ENCODE measurements at regions not wholly inside any gene's neighbourhood (a gene's known extent, or its start where the extent isn't known, plus 50 kb on each side); places are given as distances from the start of the nearest gene placed in this dataset.

DNA sequence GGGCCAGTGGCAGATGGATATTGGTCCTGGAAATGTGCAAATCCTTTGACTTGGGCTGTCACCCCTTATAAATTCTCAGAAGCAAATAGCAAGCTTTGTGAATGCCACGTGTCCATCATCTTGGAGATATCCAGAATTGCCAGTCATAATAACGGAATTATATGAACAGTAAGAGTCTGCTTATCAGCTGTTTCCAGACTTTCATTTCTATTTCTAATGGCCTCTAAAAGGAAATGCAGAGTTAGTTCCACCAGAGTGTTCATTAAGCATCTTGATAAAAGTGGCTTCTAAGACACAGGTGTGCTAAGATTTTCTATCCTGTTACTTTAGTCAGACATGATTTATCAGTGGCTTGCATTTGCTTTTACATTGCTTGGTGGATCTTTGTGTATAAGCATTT, 87.4 kb downstream of the RAMP3 start:
- H3K9me3 ChIP-seq (ENCODE audit: low read depth), result no peaks in the 10 kb centered on the region
- no peaks in the 10 kb centered on the region for H3K36me3 ChIP-seq
- no peaks in the 10 kb centered on the region for H3K79me2 ChIP-seq (ENCODE audit: low read depth)
- DNase-seq (ENCODE audit: low spot score), result no peak
- Mint-ChIP-seq H3K36me3 (no peaks in the 10 kb centered on the region), H3K4me1 (peaks cover 20% of the 10 kb centered on the region), H3K27ac (no peak overlapping the region), H3K4me3 (no peak overlapping the region), H3K9me3 (peaks cover 4% of the 10 kb centered on the region), H3K27me3 (ENCODE audit: insufficient read depth, low read depth) (peaks cover 5% of the 10 kb centered on the region)
- H3K4me3 ChIP-seq, result no peak overlapping the region
- TF ChIP-seq, protein P1, sequence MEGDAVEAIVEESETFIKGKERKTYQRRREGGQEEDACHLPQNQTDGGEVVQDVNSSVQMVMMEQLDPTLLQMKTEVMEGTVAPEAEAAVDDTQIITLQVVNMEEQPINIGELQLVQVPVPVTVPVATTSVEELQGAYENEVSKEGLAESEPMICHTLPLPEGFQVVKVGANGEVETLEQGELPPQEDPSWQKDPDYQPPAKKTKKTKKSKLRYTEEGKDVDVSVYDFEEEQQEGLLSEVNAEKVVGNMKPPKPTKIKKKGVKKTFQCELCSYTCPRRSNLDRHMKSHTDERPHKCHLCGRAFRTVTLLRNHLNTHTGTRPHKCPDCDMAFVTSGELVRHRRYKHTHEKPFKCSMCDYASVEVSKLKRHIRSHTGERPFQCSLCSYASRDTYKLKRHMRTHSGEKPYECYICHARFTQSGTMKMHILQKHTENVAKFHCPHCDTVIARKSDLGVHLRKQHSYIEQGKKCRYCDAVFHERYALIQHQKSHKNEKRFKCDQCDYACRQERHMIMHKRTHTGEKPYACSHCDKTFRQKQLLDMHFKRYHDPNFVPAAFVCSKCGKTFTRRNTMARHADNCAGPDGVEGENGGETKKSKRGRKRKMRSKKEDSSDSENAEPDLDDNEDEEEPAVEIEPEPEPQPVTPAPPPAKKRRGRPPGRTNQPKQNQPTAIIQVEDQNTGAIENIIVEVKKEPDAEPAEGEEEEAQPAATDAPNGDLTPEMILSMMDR (IDR thresholded peaks at IDR 0.05), result no peak
- TF ChIP-seq EZH2 (IDR thresholded peaks at IDR 0.05), result no peak
- no peak for TF ChIP-seq EZH2phosphoT487 (IDR thresholded peaks at IDR 0.05)
- H3K27ac ChIP-seq, result no peak overlapping the region
- H3K9ac ChIP-seq, result no peak overlapping the region
- H3K4me1 ChIP-seq, result no peaks in the 10 kb centered on the region
- H3F3A ChIP-seq (ENCODE audit: low read depth), result no peaks in the 10 kb centered on the region
- no peak overlapping the region for H2AFZ ChIP-seq (replicated peaks)
- H4K20me1 ChIP-seq (ENCODE audit: low read depth), result no peaks in the 10 kb centered on the region
- no peak overlapping the region for H3K4me2 ChIP-seq
- H3K27me3 ChIP-seq, result peaks cover 25% of the 10 kb centered on the region

DNA sequence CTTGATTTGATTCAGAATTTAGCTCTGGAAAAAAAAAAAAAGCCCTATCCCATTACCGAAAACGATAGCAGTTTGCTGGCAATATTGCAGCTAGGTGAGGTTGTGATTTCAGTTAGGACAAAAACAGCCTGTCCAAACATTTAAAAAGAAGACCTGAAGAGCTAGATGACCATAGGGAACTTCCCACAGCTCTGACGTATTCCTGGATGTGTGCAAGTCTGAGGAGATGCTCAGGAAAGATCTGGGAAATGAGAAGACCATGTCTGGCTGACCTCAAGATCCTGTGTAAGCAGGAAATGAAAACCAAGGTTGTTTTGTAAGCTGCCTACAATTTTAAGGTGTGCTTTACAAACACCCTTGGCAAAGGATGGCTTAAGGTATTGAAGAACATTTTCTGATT, 88.7 kb downstream of the RAMP3 start:
- H3F3A ChIP-seq (ENCODE audit: low read depth), result no peaks in the 10 kb centered on the region
- H3K27ac ChIP-seq, result no peak overlapping the region
- no peak for TF ChIP-seq EZH2phosphoT487 (IDR thresholded peaks at IDR 0.05)
- no peak for TF ChIP-seq EZH2 (IDR thresholded peaks at IDR 0.05)
- TF ChIP-seq, protein P1 (IDR thresholded peaks at IDR 0.05), result no peak
- no peak overlapping the region for H3K4me3 Mint-ChIP-seq
- no peaks in the 10 kb centered on the region for H4K20me1 ChIP-seq (ENCODE audit: low read depth)
- H3K4me2 ChIP-seq, result no peak overlapping the region
- no peak overlapping the region for H3K4me3 ChIP-seq
- H3K36me3 Mint-ChIP-seq, result no peaks in the 10 kb centered on the region
- no peak for DNase-seq (ENCODE audit: low spot score)
- H2AFZ ChIP-seq (replicated peaks), result no peak overlapping the region
- no peaks in the 10 kb centered on the region for H3K4me1 ChIP-seq
- peaks cover 5% of the 10 kb centered on the region for H3K27me3 Mint-ChIP-seq (ENCODE audit: insufficient read depth, low read depth)
- no peaks in the 10 kb centered on the region for H3K9me3 ChIP-seq (ENCODE audit: low read depth)
- H3K9me3 Mint-ChIP-seq, result peaks cover 4% of the 10 kb centered on the region
- H3K36me3 ChIP-seq, result no peaks in the 10 kb centered on the region
- H3K79me2 ChIP-seq (ENCODE audit: low read depth), result no peaks in the 10 kb centered on the region
- H3K9ac ChIP-seq, result no peak overlapping the region
- peaks cover 20% of the 10 kb centered on the region for H3K4me1 Mint-ChIP-seq
- H3K27me3 ChIP-seq, result peaks cover 25% of the 10 kb centered on the region
- no peak overlapping the region for H3K27ac Mint-ChIP-seq

DNA sequence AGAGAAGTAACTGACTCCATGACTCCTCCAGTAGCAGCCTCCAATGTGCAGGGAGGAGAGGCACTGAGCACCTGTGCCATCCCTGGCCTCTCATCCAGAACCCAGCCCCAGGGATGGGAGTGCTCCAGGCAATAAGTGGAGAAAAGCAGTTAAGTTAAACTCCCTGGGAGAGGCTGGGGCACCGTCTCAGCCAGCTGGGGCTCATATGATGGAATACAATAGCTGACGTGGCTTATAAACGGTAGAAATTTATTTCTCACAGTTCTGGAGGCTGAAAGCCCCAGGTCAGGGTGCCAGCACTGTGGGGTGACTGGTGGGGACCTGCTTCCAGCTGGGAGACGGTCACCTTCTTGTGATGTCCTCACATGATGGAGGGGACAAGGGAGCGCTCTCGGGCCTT, 94.7 kb downstream of the RAMP3 start:
- Histone ChIP-seq H3K27me3 (peaks cover 9% of the 10 kb centered on the region), H3K4me3 (no peak overlapping the region), H3K9me3 (ENCODE audit: low read depth) (no peaks in the 10 kb centered on the region), H3K79me2 (ENCODE audit: low read depth) (no peaks in the 10 kb centered on the region), H3K27ac (no peak overlapping the region), H3K36me3 (no peaks in the 10 kb centered on the region), H3F3A (ENCODE audit: low read depth) (no peaks in the 10 kb centered on the region), H3K9ac (no peak overlapping the region), H3K4me2 (no peak overlapping the region), H3K4me1 (no peaks in the 10 kb centered on the region), H2AFZ (replicated peaks) (no peak overlapping the region), H4K20me1 (ENCODE audit: low read depth) (no peaks in the 10 kb centered on the region)
- H3K27me3 Mint-ChIP-seq (ENCODE audit: insufficient read depth, low read depth), result peaks cover 2% of the 10 kb centered on the region
- peaks cover 5% of the 10 kb centered on the region for H3K9me3 Mint-ChIP-seq
- H3K27ac Mint-ChIP-seq, result no peak overlapping the region
- no peak for DNase-seq (ENCODE audit: low spot score)
- TF ChIP-seq EZH2 (IDR thresholded peaks at IDR 0.05) (no peak), EZH2phosphoT487 (IDR thresholded peaks at IDR 0.05) (no peak)
- TF ChIP-seq, protein P1 (IDR thresholded peaks at IDR 0.05), result no peak
- no peaks in the 10 kb centered on the region for H3K36me3 Mint-ChIP-seq
- H3K4me3 Mint-ChIP-seq, result no peak overlapping the region
- H3K4me1 Mint-ChIP-seq, result peaks cover 2% of the 10 kb centered on the region

Data from neural progenitor cell (in vitro differentiated cells).